CD4-positive, CD25-positive, alpha-beta regulatory T cell (primary cell): ENCODE measurements at regions not wholly inside any gene's neighbourhood (a gene's known extent, or its start where the extent isn't known, plus 50 kb on each side); places are given as distances from the start of the nearest gene placed in this dataset.

Experiments
- ATAC-seq, 2 donors: fragments of 150-1000 bp; cut with Tn5 transposase; one replicate each; pipeline ENCODE4 v1.10.0; 2021; ENCODE audit warnings: low read depth in 2 of 2, moderate number of reproducible peaks in 2 of 2, moderate library complexity in 1 of 2
- DNase-seq, 3 donors: peaks; one replicate each; pipeline versions ENCODE4 v3.0.0 to v3.0.0-alpha.2; 2012 to 2022; ENCODE audit warnings: mixed read lengths in 1 of 3
- H3K27ac ChIP-seq: one replicate; pipeline ENCODE4 v1.7.0; 2013; ENCODE audit warnings: mild to moderate bottlenecking, low read length; ENCODE audit not compliant: insufficient read depth, poor library complexity, severe bottlenecking
- H3K27me3 ChIP-seq: one replicate; pipeline ENCODE4 v1.7.0; 2013; ENCODE audit warnings: low read length; ENCODE audit not compliant: control insufficient read depth, insufficient read depth
- H3K36me3 ChIP-seq: one replicate; pipeline ENCODE4 v1.7.0; 2013; ENCODE audit warnings: mild to moderate bottlenecking, low read length, moderate library complexity; ENCODE audit not compliant: control insufficient read depth, insufficient read depth
- H3K4me1 ChIP-seq: 2 replicates; pipeline ENCODE4 v1.7.0; 2013; ENCODE audit warnings: mild to moderate bottlenecking, low read length; ENCODE audit not compliant: insufficient read depth, control insufficient read depth, poor library complexity, severe bottlenecking
- H3K4me3 ChIP-seq: one replicate; pipeline ENCODE4 v1.7.0; 2013; ENCODE audit warnings: low read depth, mild to moderate bottlenecking, low read length, moderate library complexity
- H3K9me3 ChIP-seq, 2 experiments: 1 replicate in 1 of 2; 2 replicates in 1 of 2; pipeline ENCODE4 v1.7.0; 2013; ENCODE audit warnings: low read length in 2 of 2, mild to moderate bottlenecking in 1 of 2, moderate library complexity in 1 of 2; ENCODE audit not compliant: control insufficient read depth in 2 of 2
- H3K27ac Mint-ChIP-seq, 3 donors: one replicate each; pipeline ENCODE4 v1.8.0; 2020 to 2022; ENCODE audit warnings: mild to moderate bottlenecking in 3 of 3, mixed read lengths in 3 of 3, moderate library complexity in 2 of 3
- H3K27me3 Mint-ChIP-seq: one replicate; pipeline ENCODE4 v1.8.0; 2022; ENCODE audit warnings: mild to moderate bottlenecking, mixed read lengths
- H3K36me3 Mint-ChIP-seq: one replicate; pipeline ENCODE4 v1.8.0; 2020; ENCODE audit warnings: mixed read lengths
- H3K4me1 Mint-ChIP-seq, 4 donors: one replicate each; pipeline ENCODE4 v1.8.0; 2020 to 2022; ENCODE audit warnings: mixed read lengths in 4 of 4, mild to moderate bottlenecking in 1 of 4
- H3K4me3 Mint-ChIP-seq, 4 donors: one replicate each; pipeline ENCODE4 v1.8.0; 2020 to 2022; ENCODE audit warnings: mild to moderate bottlenecking in 4 of 4, mixed read lengths in 4 of 4, moderate library complexity in 3 of 4
- H3K9me3 Mint-ChIP-seq, 7 donors: one replicate each; pipeline ENCODE4 v1.8.0; 2020 to 2022; ENCODE audit warnings: mixed read lengths in 7 of 7, mild to moderate bottlenecking in 3 of 7, moderate library complexity in 2 of 7

DNA sequence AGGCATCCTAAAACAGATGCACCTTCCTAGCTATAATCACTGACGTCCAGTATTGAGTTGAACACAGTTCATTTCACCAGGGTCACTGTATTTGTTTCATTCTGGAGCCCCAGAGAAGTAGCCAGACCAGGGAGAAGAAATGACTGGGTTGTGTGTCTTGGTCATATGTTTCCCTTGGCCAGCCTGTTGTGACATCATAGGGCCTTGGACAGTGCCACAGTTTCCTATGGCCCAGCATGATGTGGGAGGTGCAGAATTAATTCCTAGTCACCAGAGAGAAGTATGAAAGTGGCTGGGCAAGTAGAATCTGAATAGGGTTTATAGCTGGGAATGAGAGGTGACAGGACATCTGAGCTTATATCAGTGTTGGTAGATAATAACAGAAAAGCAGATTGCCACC lies 84.0 kb upstream of the ZBED5 start:
- Mint-ChIP-seq H3K36me3 (no peaks in the 10 kb centered on the region), H3K4me1 (no peaks in the 10 kb centered on the region), H3K27ac (no peak overlapping the region), H3K27me3 (peaks cover 12% of the 10 kb centered on the region), H3K4me3 (no peak overlapping the region), H3K9me3 (peaks cover 0 to 2% (median 0%) of the 10 kb centered on the region in 7 donors)
- H3K4me3 ChIP-seq, result no peak overlapping the region
- no peaks in the 10 kb centered on the region for H3K9me3 ChIP-seq
- no peaks in the 10 kb centered on the region for H3K4me1 ChIP-seq
- no peaks in the 10 kb centered on the region for H3K36me3 ChIP-seq
- ATAC-seq (no peak), DNase-seq (no peak)
- H3K27ac ChIP-seq, result no peak overlapping the region
- no peaks in the 10 kb centered on the region for H3K27me3 ChIP-seq

DNA sequence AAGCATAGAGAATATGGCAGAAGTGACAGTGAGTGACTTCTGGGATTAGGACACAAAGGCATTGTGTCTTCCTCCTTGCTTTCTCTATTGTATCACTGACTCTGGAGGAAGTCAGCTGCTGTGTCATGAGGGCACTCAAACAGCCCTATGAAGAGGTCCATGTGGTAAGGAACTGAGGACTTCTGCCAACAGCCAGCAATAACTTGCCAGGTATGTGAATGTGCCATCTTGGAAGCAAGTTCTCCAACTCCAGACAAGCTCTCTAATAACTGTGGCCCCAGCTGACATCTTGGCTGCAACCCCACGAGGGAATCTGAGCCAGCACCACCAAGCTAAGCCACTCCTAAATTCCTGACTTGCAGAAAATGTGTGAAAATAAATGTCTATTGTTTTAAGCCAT lies 83.6 kb upstream of the ZBED5 start:
- H3K4me1 Mint-ChIP-seq, result no peaks in the 10 kb centered on the region
- DNase-seq, result no peak
- Histone ChIP-seq H3K27ac (no peak overlapping the region), H3K27me3 (no peaks in the 10 kb centered on the region), H3K4me1 (no peaks in the 10 kb centered on the region), H3K4me3 (no peak overlapping the region), H3K36me3 (no peaks in the 10 kb centered on the region), H3K9me3 (no peaks in the 10 kb centered on the region)
- H3K27me3 Mint-ChIP-seq, result peaks cover 7% of the 10 kb centered on the region
- H3K4me3 Mint-ChIP-seq, result no peak overlapping the region
- H3K27ac Mint-ChIP-seq, result no peak overlapping the region
- ATAC-seq, result no peak
- H3K36me3 Mint-ChIP-seq, result no peaks in the 10 kb centered on the region
- H3K9me3 Mint-ChIP-seq, result peaks cover 0 to under 1% (median 0%) of the 10 kb centered on the region in 7 donors

DNA sequence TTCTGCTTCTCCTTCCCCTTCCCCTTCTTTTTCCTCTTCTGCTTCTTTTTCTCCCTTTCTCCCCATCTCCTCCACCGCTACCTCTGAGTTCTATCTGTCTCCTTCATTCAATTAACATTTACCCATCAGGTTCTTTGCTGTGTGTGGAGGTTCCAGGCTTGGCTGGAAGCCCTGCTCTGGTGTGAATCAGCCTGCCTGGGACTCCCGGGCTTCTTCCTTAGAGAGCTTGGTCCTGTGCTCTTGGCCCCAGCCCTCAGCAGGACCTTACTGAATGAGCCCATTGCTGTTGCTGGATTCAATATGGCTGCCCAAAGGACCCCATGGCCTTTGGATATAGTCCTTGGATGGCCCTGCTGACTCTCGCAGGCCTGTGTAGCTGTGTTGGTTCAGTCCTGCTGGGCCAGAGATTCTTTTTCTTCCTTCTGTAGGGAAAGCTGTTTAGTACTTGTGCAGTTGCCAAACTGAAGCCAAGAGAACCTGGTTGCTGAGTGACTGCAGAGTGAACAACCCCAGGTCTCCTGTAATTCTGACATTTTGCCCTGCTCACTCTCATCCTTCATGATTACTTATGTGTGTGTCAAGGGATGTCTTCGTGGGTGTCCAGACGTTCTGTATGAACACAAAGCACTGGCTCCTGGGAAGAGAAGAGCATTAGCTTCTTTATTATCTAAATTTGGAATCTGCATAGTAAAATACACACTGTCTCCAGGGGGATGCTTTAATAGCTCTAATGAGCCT lies 81.0 kb upstream of the ZBED5 start:
- Mint-ChIP-seq H3K4me1 (peaks cover 3 to 7% (median 4%) of the 10 kb centered on the region in 4 donors), H3K4me3 (no peak overlapping the region), H3K27me3 (peaks cover 24% of the 10 kb centered on the region), H3K36me3 (no peaks in the 10 kb centered on the region), H3K9me3 (no peaks in the 10 kb centered on the region), H3K27ac (peak overlapping the region in 1 of 3 donors; percentile 34)
- H3K36me3 ChIP-seq, result no peaks in the 10 kb centered on the region
- H3K4me3 ChIP-seq, result no peak overlapping the region
- peaks cover 8% of the 10 kb centered on the region for H3K4me1 ChIP-seq
- ATAC-seq, result no peak
- no peaks in the 10 kb centered on the region for H3K9me3 ChIP-seq
- H3K27ac ChIP-seq, result no peak overlapping the region
- H3K27me3 ChIP-seq, result peaks cover 5% of the 10 kb centered on the region
- DNase-seq, result no peak

DNA sequence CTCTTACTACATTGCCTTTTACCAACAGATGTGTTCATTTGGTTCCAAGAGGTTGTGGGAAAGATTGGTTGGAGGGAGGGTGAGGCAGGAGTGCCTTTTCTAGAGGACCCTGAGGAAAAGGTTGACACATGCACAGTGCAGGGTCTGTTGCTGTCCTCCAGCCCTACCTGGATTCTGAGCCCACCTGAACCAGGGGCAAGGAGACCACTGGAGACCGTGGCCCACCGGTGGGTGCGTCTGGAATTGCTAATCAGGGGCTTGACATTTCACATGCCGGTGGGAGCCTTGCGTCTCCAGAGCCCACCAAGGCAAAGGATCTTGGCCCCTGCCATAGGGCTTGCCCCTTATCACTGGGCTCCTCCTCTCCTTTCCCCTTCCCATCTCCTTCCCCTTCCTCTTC lies 80.4 kb upstream of the ZBED5 start:
- peaks cover 8% of the 10 kb centered on the region for H3K27me3 ChIP-seq
- Mint-ChIP-seq H3K4me1 (peaks cover 4 to 12% (median 6%) of the 10 kb centered on the region in 4 donors), H3K27ac (peak overlapping the region in 1 of 3 donors; percentile 34), H3K4me3 (no peak overlapping the region), H3K36me3 (no peaks in the 10 kb centered on the region), H3K9me3 (no peaks in the 10 kb centered on the region), H3K27me3 (peaks cover 30% of the 10 kb centered on the region)
- no peak overlapping the region for H3K27ac ChIP-seq
- DNase-seq, result no peak
- no peaks in the 10 kb centered on the region for H3K9me3 ChIP-seq
- ATAC-seq, result no peak
- peaks cover 10% of the 10 kb centered on the region for H3K4me1 ChIP-seq
- H3K4me3 ChIP-seq, result no peak overlapping the region
- H3K36me3 ChIP-seq, result no peaks in the 10 kb centered on the region

DNA sequence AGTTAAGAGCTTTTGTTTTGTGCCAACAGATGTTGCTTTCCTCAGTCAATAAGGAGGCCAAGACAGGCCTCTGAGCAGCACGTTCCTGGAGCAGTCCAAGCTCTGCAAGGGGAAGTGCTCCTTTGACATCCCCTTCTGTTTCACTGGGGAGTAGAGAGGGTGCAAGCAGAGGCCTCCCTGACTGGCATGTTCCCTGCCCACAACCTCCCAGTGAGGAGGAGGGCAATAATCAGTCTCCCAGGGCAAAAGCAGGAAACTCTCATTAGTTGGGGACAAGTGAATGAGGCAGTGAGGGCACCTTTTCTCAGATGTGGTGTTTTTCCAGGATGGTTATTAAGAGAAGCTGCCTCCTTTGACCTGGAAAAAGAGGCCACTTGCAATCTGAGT lies 79.5 kb upstream of the ZBED5 start:
- H3K4me1 ChIP-seq, result peaks cover 10% of the 10 kb centered on the region
- Mint-ChIP-seq H3K4me3 (no peak overlapping the region), H3K36me3 (no peaks in the 10 kb centered on the region), H3K27ac (no peak overlapping the region), H3K27me3 (peaks cover 36% of the 10 kb centered on the region), H3K9me3 (no peaks in the 10 kb centered on the region), H3K4me1 (peaks cover 4 to 12% (median 6%) of the 10 kb centered on the region in 4 donors)
- no peak for ATAC-seq
- no peak overlapping the region for H3K4me3 ChIP-seq
- no peaks in the 10 kb centered on the region for H3K9me3 ChIP-seq
- H3K36me3 ChIP-seq, result no peaks in the 10 kb centered on the region
- DNase-seq, result no peak
- H3K27me3 ChIP-seq, result peaks cover 12% of the 10 kb centered on the region
- no peak overlapping the region for H3K27ac ChIP-seq

DNA sequence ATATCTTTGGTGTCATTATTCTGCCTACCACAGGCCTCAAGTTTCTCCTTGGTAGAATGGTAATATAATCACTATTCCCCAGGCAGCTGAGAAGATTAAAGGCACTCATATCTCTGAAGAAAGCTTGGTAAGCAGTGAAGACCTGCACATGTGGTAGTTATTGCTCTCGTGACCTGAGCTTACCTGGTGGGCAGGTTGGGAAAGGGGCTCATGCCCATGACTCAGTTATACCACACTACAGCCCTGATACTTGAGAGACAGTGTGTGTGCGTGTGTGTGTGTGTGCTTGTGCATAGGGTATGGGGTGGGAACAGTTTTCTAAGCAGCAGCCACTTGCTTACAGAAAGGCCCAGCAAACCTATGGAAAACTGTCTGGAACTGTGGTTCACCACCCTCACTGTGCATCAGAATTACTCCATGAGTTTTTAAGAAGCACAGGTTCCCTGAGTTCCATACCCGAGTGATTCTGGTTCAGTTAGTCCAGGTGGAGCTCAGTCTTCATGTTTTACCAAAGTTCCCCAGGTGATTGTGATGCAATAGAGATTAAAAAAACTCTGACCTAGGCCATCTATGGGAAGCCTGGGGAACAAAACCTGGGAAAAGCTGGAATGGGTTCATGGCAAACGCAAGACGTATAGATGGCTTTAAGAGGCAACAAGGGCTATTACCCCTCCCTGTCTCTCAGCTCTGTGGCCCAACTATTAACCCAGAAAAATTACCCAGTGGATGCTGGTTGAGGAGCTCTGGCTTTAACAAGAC lies 79.0 kb upstream of the ZBED5 start:
- ATAC-seq (no peak), DNase-seq (no peak)
- no peaks in the 10 kb centered on the region for H3K36me3 Mint-ChIP-seq
- H3K9me3 ChIP-seq, result no peaks in the 10 kb centered on the region
- H3K27me3 ChIP-seq, result peaks cover 12% of the 10 kb centered on the region
- H3K27ac Mint-ChIP-seq, result no peak overlapping the region
- peaks cover 12% of the 10 kb centered on the region for H3K4me1 ChIP-seq
- H3K36me3 ChIP-seq, result no peaks in the 10 kb centered on the region
- no peaks in the 10 kb centered on the region for H3K9me3 Mint-ChIP-seq
- H3K27me3 Mint-ChIP-seq, result peaks cover 40% of the 10 kb centered on the region
- H3K27ac ChIP-seq, result no peak overlapping the region
- no peak overlapping the region for H3K4me3 ChIP-seq
- no peak overlapping the region for H3K4me3 Mint-ChIP-seq
- H3K4me1 Mint-ChIP-seq, result peaks cover 4 to 12% (median 6%) of the 10 kb centered on the region in 4 donors

DNA sequence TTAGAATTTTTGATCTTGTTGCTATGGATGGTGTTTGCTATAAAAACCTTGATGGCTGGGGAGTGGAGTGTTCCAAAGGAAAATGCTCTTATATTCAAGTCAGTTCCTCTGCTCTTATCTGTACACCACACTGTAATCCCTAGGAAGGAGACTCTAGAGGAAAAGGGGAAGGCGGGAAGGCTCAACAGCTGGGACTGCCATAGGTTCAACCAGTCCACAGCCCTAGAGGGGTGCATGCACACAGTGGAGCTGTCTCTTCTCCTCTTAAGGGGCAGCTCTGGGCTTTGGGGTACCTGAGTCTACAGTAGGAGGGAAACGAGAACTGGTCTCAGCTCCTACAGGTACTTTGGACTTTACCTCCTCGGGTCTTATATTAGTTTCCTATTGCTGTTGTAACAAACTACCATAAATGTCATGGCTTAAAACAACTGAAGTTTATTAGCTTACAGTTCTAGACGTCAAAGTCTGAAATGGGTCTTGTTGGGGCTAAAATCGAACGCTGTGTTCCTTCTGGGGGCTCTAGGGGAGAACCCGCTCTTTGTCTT lies 77.2 kb upstream of the ZBED5 start:
- no peaks in the 10 kb centered on the region for H3K36me3 ChIP-seq
- ATAC-seq (no peak), DNase-seq (no peak)
- Mint-ChIP-seq H3K36me3 (no peaks in the 10 kb centered on the region), H3K4me1 (peaks cover 4 to 21% (median 6%) of the 10 kb centered on the region in 4 donors), H3K27ac (no peak overlapping the region), H3K4me3 (peak overlapping the region in 1 of 4 donors; percentile 1), H3K27me3 (peaks cover 52% of the 10 kb centered on the region), H3K9me3 (no peaks in the 10 kb centered on the region)
- no peaks in the 10 kb centered on the region for H3K9me3 ChIP-seq
- no peak overlapping the region for H3K4me3 ChIP-seq
- H3K4me1 ChIP-seq, result peaks cover 28% of the 10 kb centered on the region
- H3K27me3 ChIP-seq, result peaks cover 15% of the 10 kb centered on the region
- no peak overlapping the region for H3K27ac ChIP-seq
